Fibroblast of skin of scalp (primary cell): ENCODE measurements at regions not wholly inside any gene's neighbourhood (a gene's known extent, or its start where the extent isn't known, plus 50 kb on each side); places are given as distances from the start of the nearest gene placed in this dataset.
A peak's percentile ranks its signal among the peaks of the same experiment; 100 is the strongest.
"Not testable (repeated sequence)": the region's sequence is repeated elsewhere in the genome, so short reads cannot be mapped to it uniquely, and the experiment has no call there.

ENCODE experiments used
- DNase-seq: peaks from one replicate; pipeline ENCODE4 v3.0.0-alpha.2; 2013

DNA sequence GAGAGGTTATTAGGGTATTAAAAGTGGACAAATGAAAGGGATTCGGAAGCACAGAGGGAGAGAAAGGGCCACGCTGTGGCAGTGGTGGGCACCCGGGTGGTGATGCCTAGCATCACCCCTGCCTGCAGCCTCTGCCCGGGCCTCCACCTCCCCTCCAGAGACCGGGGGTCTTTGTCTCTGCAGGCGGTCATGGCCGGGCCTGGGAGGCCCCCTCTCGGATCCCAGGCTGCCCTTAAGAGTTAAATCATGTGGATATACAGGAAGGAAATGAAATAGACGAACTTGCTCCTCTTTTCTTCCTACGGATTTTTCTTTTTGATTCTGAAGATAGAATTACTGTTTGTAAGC lies 319.6 kb downstream of the ZNF536 start:
- no peak for DNase-seq

DNA sequence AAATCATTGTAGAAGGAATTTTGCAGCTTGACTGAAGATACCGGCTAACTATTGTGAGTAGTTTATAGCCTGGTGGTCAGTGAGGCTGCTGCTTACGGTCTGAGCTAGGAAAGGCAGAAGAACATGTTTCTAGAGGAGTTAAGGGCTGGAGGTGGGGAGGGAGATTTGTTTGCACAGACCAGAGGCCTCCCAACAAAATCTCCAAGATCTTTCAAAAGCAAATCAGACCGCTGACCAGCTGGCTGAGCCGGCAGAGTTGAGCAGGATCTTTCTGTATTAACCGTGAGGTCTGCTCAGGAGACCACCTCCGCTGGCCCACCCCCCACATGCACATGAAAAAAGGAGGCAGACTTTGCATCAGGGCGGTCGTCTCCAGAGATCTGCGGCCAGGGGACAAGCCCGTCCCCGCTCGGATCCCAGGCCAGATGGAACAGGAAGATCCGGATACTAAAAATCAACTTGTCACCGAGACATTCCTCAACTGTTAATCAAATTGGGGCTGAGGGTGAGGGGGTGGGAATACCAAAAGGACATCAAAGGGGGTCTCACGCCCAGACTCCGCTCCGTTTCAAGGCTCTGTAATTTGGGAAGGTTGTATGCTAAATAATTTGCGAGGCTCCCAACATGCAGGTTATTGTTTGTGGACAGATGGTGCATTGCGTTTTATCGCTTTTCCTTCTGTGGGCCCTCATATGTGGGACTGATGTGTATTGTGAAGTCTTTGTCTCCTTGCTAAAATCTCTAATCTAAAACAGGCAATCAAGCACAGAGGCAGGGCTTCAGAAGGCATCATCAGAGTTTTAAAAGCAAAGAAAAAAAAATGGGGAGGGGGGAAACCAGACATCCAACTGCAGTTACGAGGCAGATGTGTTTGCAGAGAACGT lies 319.0 kb downstream of the ZNF536 start:
- no peak for DNase-seq

DNA sequence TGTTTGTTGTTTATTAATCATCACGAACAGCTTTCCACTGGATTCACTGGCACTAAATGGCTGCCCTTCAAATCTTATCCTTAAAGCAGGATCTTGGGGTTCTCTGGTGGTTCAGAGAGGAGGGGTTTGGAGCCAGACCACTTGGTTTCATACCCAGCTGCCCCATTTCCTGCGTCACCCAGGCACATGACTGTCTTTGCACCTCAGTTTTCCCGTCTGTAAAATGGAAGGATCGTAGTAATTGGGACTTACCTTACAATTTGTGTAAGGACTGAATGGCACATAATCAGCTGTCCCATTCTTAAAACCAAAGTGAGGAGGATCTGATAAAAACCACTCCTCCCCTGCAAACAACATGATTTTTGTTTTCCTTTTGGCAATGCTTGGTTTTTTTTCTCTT lies 318.3 kb downstream of the ZNF536 start:
- no peak for DNase-seq

- DNase-seq: no peak
Observed at GRCh38 chr19:30689474-30689873, 317.3 kb downstream of the ZNF536 start.

- DNase-seq: no peak
Observed at GRCh38 chr19:30688696-30689095, 316.5 kb downstream of the ZNF536 start.

DNA sequence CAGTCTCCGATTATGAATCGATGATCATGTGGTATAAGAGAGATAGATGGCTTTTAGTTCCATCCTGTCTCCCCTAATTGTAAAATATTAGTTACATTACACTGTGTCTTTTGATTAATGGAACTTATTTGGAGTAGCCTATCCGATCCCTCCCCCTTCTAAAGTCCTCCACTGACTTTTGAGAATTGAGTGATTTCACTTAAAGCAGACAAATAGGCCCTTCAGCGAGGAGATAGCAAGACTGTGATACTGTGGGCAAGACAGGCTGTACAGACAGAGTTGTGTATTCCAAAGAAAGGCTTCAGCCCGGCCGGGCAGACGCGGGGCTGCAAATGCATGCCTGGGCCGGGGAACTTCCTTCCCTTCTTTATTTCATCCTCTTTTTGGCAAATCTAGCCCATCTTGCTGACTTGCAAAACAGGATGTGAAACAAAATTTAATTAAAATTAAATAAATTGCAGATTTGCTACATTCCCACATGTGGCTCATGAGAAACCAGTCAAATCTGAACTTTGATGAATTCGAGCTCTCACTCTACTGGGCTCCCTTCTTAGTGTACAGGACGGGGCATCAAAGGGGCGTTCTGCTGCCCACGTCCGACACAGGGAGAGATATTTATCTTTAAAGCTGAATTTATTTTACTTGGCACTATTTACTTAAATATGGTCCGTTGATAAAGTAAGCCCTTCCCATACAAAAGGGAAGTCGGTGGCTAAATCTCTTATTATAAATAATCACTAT lies 314.8 kb downstream of the ZNF536 start:
- no peak for DNase-seq

DNA sequence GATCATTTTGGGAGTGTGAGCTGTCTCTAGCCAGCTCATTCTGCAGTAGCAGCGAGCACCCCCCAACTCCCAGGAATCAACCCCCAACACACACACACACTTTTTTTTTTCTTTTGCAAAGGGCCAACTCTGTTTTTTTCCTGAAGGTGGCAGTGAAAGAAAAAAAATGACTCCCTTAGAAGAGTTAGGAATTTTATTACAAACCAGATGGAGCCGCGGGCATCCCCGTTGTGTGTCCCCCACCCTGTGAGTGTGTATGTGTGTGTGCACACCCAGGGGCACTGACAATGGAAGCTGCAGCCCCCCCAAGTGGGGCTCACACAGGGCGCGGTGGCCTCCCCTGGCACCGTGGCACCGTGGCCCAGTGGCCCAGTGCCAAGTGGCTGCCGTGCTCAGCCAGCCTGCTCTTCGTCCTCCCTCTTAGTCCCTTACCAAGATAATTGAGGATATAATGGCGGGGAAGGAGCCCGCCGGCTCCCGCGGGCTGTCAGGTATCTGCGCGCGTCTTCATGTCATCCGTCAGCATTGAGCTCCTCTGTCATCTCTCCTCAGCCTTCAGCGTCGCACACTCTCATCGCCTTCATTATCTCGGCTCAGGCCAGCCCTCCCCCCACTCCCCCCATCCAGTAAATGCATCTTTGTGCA lies 314.1 kb downstream of the ZNF536 start:
- peak; percentile 60 for DNase-seq

GRCh38 chr19:30685426-30686000 lies 313.3 kb downstream of the ZNF536 start:
- DNase-seq: no peak

DNA sequence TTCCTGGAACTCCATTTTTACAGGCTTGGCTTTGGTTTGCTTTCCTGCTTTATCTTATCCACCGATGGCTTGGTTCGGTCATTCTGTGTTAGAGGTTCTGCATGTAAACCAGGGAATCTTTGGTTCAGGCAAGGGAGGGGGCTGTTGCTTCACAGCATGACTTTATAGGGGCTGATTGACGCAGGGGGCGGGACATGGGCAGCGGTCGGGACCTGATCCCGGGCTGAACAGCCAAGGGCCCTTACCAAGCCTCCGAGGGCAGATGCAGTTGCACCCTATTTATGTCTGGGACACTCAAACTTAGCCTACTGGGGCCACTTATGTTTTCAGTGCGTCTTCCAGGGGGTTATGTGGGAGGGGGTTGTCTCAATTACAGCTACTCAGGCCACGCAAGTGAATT lies 312.4 kb downstream of the ZNF536 start:
- DNase-seq: no peak

- DNase-seq: peak; percentile 83
Observed at GRCh38 chr19:30682999-30683536, 310.9 kb downstream of the ZNF536 start.

- DNase-seq: no peak
Observed at GRCh38 chr19:30682146-30682998, 310.2 kb downstream of the ZNF536 start.

GRCh38 chr19:30681162-30682100 lies 309.2 kb downstream of the ZNF536 start:
- DNase-seq: no peak

DNA sequence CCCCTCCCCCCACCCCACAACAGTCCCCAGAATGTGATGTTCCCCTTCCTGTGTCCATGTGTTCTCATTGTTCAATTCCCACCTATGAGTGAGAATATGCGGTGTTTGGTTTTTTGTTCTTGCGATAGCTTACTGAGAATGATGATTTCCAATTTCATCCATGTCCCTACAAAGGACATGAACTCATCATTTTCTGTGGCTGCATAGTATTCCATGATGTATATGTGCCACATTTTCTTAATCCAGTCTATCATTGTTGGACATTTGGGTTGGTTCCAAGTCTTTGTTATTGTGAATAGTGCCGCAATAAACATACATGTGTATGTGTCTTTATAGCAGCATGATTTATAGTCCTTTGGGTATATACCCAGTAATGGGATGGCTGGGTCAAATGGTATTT lies 308.2 kb downstream of the ZNF536 start:
- DNase-seq: not testable (repeated sequence)

DNA sequence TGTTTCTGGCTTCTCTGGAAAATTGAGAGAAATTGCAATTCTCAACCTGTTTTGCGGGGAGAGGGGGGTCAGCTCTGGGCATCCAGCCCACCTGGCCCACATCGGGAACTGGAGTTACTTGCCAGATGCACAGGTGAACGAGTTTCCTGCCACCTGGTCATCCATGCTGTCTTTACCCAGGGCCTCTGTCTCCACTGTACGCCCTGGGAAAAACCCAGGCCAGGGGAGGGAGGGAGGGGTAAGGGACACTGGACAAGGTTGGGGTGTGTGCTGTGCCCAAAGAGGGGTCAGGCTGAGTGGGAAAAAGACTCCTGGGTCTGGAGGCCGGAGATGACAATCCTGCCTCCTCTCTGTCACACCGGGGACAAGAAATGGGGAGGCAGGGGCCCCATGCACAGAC lies 307.6 kb downstream of the ZNF536 start:
- no peak for DNase-seq

DNA sequence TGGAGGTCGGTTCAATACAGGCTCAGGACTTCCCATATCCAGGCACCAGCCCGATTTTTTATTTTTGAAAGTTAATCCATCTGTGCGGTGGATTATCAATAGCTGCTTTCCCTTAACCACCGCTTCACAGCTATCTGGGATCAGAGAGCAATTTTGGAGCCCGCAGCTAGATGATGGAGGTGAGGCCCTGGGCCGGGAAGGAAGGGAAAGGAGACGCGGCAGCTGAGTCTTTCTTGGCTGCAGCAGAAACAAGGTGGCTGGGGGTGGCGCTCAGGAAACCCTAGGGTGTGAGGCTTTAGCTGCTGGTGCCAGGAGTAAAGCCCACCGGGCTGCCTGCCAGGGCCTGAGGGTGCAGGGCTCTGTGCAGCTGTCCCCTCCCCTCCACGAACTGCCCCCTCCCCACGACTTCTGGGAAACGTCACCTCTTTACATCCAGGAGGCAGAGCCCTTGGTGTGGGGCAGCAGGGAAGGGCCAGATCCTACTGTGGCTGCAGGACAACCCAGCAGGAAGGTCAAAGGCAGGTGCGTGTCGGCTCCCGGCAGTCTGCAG lies 307.0 kb downstream of the ZNF536 start:
- DNase-seq: no peak

DNA sequence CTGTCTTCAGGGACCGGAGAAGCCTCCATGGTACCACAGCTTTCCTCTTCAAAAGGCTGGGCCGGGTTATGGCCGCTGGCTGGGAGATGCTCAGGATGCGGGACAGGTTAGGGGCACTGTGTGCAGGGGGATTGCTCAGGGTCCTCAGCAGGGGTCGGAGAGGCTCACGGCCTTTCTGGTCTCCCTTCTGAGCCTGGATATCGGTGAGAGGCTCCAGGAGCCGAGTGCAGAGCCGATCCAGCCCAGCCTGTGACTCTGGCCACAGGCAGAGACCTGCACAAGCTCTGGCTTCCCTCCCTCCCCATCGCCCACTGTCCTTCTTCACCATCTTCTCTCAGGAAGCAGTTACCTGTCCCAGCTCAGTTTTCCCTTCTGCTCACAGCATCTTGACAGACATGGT lies 306.0 kb downstream of the ZNF536 start:
- DNase-seq: no peak

DNA sequence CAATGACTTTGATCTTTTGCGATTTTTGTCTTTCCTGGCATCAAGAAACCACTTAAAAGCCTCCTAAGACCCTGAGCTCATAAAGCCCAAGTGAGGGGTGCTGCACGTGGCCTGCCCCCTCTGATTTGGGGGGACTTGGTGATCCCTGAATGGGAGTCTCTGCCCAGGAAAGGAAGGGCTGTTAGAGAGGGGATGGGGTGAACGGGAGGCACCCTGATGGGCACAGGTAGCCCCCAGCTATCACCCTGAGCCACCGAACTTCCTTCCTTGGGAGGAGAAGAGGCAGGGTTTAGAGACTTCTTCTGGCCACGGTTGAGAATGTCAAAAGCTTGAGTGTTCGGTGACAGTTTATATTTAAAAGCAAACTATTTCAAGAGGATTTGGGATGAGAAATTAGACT lies 305.5 kb downstream of the ZNF536 start:
- no peak for DNase-seq

DNA sequence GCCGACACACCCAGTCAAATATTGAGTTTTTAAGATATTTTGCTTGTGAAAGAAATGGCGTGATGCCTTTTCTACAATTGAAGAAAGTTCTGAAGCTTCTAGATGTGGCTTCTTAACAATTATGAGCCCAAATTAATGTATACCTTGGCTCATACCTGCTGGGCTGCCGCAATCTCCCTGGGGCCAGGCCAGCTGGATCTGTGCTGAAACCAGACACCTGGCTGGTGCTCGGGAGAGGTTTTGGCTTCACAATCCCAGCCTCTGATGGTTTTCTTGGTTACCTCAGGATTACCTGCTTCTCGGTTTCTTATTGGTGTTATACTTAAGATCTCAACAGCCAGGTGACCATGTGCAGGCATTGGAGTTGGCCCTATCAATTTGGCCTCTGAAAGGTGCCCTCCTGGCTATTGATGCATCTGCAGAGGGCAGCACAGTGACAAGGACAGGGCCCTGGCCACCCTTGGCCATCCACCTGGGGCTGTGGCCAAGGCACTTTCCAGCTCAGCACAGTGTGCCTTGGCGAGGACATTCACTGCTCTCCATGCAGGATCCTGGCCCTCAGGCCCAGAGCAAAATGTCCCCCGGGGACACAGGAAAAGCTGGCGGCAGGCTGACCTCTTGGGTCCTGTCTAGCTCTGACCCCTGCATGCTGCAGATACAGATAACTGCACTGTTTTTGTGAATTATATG lies 305.0 kb downstream of the ZNF536 start:
- no peak for DNase-seq

DNA sequence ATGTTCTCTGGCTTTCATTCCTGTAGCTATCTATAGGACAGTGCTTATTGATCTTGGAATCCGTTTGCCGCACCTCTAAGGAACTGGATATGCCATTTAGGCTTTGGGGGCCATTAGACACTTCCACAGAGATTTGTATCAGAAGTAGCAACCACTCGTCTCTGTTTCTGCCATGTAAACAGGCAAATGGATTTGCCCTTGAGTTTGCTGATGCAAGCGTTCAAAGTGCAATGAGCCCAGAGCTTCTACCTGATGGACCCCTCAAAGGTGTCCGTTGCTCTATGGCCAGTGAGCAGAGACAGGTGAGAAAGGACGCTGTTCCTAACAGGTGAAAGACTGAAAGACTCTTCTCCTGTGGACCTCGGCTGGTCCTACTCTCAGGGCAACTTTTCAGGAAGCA lies 302.9 kb downstream of the ZNF536 start:
- no peak for DNase-seq

DNA sequence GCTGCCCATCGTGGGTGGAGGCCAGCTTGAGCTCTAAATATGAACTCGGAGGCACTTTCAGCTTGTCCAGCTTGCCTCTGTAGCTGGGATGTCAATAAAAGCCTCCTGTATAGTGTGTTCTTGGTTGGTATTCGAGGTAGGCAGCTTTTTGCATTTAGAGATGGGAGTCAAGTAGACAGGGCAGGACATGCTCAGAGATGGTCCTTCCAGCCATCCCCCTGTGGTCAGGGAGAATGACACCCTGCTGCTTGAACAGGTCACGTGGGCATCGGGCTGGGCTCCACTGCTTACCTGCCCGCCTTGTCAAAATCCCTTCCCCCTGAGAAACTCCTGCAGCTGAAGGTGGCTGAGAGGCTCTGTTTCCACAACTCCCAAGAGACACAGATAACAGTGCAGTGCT lies 302.5 kb downstream of the ZNF536 start:
- no peak for DNase-seq
